GM18511 (cell line): ENCODE measurements at regions not wholly inside any gene's neighbourhood (a gene's known extent, or its start where the extent isn't known, plus 50 kb on each side); places are given as distances from the start of the nearest gene placed in this dataset.

Experiments
- ATAC-seq: cut with Tn5 transposase; IDR thresholded peaks from one replicate; pipeline ENCODE4 v1.9.1; 2021; ENCODE audit warnings: mild to moderate bottlenecking, moderate library complexity; ENCODE audit not compliant: unreplicated experiment

GRCh38 chr5:107155707-107156106, 515.0 kb downstream of the EFNA5 start:
- no peak for ATAC-seq

- no peak for ATAC-seq
These were observed 516.1 kb downstream of the EFNA5 start for GRCh38 chr5:107154593-107154992.

GRCh38 chr5:107153283-107153682, 517.5 kb downstream of the EFNA5 start:
- ATAC-seq = no peak

GRCh38 chr5:107149243-107150005, 521.3 kb downstream of the EFNA5 start:
- peak; percentile 95 for ATAC-seq

GRCh38 chr5:107147589-107147988, 523.1 kb downstream of the EFNA5 start:
- peak; percentile 39 for ATAC-seq

GRCh38 chr5:107146901-107147300, 523.8 kb downstream of the EFNA5 start:
- no peak for ATAC-seq

GRCh38 chr5:107135391-107135790, 535.3 kb downstream of the EFNA5 start:
- ATAC-seq = no peak

- no peak for ATAC-seq
These were observed 535.8 kb downstream of the EFNA5 start for GRCh38 chr5:107134931-107135330.

- ATAC-seq = no peak
These were observed 541.7 kb downstream of the EFNA5 start for GRCh38 chr5:107129051-107129450.

- no peak for ATAC-seq
These were observed 542.9 kb downstream of the EFNA5 start for GRCh38 chr5:107127878-107128277.

- no peak for ATAC-seq
These were observed 544.4 kb downstream of the EFNA5 start for GRCh38 chr5:107126341-107126740.

GRCh38 chr5:107124376-107124775, 546.4 kb downstream of the EFNA5 start:
- ATAC-seq = no peak

- no peak for ATAC-seq
These were observed 547.7 kb downstream of the EFNA5 start for GRCh38 chr5:107123014-107123413.

- no peak for ATAC-seq
These were observed 548.8 kb downstream of the EFNA5 start for GRCh38 chr5:107121793-107122519.

GRCh38 chr5:107119656-107120055, 551.1 kb downstream of the EFNA5 start:
- ATAC-seq = no peak

GRCh38 chr5:107118184-107119019, 552.3 kb downstream of the EFNA5 start:
- no peak for ATAC-seq

- no peak for ATAC-seq
These were observed 558.5 kb downstream of the EFNA5 start for GRCh38 chr5:107112216-107112615.

GRCh38 chr5:107104040-107104995, 566.4 kb downstream of the EFNA5 start:
- ATAC-seq = peak; percentile 96

- ATAC-seq = no peak
These were observed 567.2 kb downstream of the EFNA5 start for GRCh38 chr5:107103522-107103921.

GRCh38 chr5:107100121-107100520, 570.6 kb downstream of the EFNA5 start:
- ATAC-seq = no peak
